Head of caudate nucleus (tissue), 42 donors: ENCODE measurements at regions not wholly inside any gene's neighbourhood (a gene's known extent, or its start where the extent isn't known, plus 50 kb on each side); places are given as distances from the start of the nearest gene placed in this dataset.
"Not testable (repeated sequence)": the region's sequence is repeated elsewhere in the genome, so short reads cannot be mapped to it uniquely, and the experiment has no call there.

ENCODE experiments used
- DNase-seq, 42 donors: peaks; one replicate each; pipeline versions ENCODE4 v3.0.0 to v3.0.0-alpha.2; 2020 to 2021; ENCODE audit warnings: mixed read lengths in 7 of 42
- intact Hi-C: fragments of 100-400 bp; cut with DNase I; formaldehyde crosslinking; loops from one replicate; pipeline ENCODE4 v1.15.0; 2022

GRCh38 chr11:70596091-70596490 lies 197.8 kb downstream of the CTTN start:
- no peak for DNase-seq
- intact Hi-C loops: no loop called here

GRCh38 chr11:70597006-70597555 lies 198.8 kb downstream of the CTTN start:
- intact Hi-C loops: no loop called here
- DNase-seq: no peak

- intact Hi-C loops: no loop called here
- DNase-seq: no peak
Observed at GRCh38 chr11:70597751-70598625, 199.7 kb downstream of the CTTN start.

DNA sequence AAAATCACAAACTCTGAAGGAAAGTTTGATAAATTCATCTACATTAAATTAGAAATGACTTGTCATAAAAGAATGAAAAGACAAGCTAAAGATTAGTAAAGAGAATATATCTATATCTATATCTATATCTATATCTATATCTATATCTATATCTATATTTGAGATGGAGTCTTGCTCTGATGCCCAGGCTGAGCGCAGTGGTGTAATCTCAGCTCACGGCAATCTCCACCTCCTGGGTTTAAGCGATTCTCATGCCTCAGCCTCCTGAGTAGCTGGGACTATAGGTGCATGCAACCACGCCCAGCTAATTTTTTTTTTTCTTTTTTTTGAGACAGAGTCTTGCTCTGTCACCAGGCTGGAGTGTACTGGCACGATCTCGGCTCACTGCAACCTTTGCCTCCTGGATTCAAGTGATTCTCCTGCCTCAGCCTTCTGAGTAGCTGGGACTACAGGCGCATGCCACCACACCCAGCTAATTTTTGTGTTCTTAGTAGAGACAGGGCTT lies 202.6 kb downstream of the CTTN start:
- intact Hi-C loops, DNase-seq: not testable (repeated sequence)

- peak in 12 of 42 donors; percentile 16 to 65 (median 36) for DNase-seq
- intact Hi-C loops: no loop called here
Observed at GRCh38 chr11:70601861-70602538, 203.7 kb downstream of the CTTN start.

- intact Hi-C loops: no loop called here
- no peak for DNase-seq
Observed at GRCh38 chr11:70603114-70603755, 204.9 kb downstream of the CTTN start.

DNA sequence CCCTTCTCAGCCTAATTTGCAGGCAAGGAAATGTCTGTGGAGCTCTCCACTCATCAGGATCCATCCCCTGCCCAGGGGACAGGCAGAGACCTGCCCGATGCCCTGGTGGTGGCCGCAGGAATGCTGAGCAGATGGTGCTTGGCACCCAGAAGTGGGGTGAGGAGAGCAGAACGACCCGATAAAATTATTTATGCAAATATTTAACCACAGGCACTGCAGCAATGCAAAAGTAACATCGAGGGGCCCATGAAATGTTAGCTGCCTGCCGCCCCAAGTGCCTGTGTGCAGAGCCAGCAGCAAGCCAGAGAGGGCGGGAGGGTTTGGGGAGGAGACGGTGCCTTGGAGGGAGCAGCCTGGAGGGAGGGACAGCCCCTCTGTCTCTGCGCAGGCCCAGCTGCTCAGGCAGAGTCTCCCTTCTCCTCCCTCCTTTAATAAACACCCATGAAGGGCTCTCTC lies 205.5 kb downstream of the CTTN start:
- intact Hi-C loops: no loop called here
- no peak for DNase-seq

DNA sequence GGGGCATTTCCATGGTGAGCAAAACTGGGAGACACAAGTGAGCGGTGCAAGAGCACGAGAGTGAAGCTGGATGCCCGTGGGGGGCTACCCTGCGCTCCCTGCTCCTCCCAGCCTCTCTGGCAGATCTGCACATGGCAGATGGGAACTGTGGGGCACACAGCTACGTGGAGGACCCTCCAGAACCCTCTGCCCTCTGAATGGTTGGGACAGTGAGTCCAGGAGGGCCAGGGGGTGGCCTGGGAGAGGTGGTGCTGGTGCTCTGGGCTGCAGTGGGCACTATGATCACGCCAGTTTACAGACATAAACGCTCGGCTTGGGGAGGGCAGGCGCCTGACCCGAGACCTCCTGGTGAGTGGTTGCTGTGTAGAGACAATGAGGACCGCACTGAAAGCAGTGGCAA lies 205.9 kb downstream of the CTTN start:
- no peak for DNase-seq
- intact Hi-C loops: no loop called here

- intact Hi-C loops: no loop called here
- DNase-seq: no peak
Observed at GRCh38 chr11:70604630-70605467, 206.5 kb downstream of the CTTN start.

- no peak for DNase-seq
Observed at GRCh38 chr11:70605468-70605815, 207.1 kb downstream of the CTTN start.

GRCh38 chr11:70605846-70606245 lies 207.5 kb downstream of the CTTN start:
- DNase-seq: no peak
- intact Hi-C loops: no loop called here

More at GRCh38 chr11:70605468-70605815, 207.1 kb downstream of the CTTN start:
- intact Hi-C loops: no loop called here

DNA sequence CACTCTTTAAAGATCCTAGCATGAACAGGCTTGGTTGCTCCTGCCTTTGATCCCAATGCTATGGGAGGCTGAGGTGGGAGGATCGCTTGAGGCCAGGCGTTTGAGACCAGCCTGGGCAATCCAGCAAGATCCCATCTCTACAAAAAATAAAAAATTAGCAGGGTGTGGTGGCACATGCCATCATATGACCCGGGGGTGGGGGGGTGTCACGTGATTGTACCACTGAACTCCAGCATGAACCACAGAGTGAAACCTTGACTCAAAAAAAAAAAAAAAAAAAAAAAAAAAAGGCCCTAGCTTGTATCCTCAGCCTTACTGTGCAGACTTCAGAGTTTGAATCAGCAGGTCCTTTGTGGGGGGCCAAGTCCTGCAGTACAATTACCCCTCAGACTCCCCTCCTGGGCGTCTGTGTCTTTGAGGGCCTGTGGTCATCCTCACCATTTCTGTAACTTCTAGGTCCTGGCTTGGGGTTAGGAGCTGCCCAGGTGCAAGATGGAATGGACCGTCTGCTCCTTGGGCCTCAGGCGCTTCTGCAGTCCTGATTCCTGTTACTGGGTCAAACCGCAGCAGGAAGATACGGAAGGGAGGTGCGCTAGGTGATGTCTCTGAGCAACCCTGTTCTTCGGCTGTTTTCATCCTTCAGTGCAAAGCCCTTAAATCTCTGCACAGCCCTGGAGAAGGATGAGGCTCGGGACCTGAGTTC lies 208.1 kb downstream of the CTTN start:
- DNase-seq: no peak
- intact Hi-C loops: no loop called here

DNA sequence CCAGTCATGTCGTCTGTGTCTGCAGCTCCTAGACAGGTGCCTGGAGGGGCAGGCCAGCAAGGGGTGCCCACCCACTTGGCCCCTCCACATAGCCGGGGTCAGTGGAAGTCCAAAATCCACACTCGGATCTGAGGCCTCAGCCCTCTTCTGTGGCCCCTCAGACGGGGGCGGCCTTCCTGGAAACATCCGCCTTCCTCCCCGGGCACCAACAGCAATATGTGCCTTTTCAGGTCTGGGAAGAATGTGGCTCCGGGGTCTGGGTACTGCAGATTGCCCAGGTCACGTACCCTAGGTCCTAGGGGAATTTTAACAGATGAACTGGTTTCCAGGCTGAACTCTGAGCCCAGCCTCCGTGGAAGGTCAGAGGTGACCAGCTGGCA lies 208.6 kb downstream of the CTTN start:
- intact Hi-C loops: no loop called here
- DNase-seq: no peak

DNA sequence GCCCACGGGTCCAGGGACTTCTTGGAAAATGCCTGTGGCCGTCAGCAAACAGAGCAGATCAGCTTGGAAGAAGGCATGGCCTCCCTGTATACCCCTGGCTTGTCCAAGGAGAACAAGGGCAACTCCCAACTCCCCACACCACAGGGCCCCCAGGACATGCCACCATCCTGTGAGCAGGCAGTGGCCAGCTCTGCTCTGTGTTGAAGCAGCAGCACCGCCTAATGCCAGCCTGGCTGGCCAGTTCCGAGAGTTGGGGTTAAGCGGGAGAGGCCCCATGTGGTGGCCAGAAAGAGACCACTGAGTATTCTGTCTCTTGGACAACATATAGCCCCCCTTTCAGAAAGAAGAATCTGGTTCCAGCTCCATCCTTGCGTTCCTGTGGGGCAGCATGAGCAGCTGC lies 209.2 kb downstream of the CTTN start:
- intact Hi-C loops: no loop called here

DNA sequence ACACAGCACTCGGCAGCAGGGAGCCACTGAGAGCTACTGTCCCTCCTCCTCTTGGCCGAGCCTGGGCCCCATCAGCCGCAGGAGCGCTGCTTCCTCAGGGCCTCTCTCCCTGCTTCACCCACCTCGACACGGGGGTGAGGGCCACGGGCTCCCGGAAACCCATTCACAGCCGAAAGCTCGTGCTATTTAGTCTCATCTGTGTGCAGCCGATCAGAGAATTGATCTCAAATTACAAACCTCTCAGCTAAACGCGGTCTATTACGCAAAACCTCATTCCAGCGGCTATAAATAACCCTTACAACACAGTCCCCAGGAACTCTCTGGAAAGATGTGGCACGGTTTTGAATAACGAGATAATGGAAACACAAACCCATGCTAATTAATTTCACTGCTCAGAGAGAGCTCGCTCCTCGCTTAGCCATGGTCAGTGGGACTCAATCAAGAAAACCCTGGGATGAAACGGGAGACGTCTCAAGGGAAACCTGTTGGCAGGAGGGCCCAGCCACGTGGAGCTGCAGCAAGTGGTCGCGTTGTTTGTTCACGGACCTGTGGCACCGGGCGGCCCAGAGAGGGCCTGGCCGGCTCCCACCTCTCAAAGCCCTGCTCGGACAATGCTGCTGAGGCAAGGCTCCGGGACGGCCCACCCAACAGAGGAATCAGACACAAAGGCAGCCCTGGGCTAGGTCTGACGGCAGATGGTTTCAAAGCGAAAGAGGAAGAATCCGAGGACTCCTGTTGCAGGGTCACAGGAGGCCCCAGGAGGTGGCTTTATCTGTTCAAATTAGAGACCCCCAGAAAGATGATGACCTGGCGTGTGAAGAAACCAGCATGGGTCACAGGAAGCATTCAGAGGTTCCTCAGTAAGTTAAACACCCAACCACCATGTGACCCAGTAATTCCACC lies 210.5 kb downstream of the CTTN start:
- DNase-seq: no peak
- intact Hi-C loops: no loop called here

More for the DNA sequence above, 209.2 kb downstream of the CTTN start:
- no peak for DNase-seq

GRCh38 chr11:70610566-70611565 lies 212.5 kb downstream of the CTTN start:
- intact Hi-C loops: no loop called here
- peak in 7 of 42 donors; percentile 26 to 70 (median 38) for DNase-seq
